ENCODE measurements at regions not wholly inside any gene's neighbourhood (a gene's known extent, or its start where the extent isn't known, plus 50 kb on each side); places are given as distances from the start of the nearest gene placed in this dataset.
"Not testable (repeated sequence)": the region's sequence is repeated elsewhere in the genome, so short reads cannot be mapped to it uniquely, and the experiment has no call there.

DNA sequence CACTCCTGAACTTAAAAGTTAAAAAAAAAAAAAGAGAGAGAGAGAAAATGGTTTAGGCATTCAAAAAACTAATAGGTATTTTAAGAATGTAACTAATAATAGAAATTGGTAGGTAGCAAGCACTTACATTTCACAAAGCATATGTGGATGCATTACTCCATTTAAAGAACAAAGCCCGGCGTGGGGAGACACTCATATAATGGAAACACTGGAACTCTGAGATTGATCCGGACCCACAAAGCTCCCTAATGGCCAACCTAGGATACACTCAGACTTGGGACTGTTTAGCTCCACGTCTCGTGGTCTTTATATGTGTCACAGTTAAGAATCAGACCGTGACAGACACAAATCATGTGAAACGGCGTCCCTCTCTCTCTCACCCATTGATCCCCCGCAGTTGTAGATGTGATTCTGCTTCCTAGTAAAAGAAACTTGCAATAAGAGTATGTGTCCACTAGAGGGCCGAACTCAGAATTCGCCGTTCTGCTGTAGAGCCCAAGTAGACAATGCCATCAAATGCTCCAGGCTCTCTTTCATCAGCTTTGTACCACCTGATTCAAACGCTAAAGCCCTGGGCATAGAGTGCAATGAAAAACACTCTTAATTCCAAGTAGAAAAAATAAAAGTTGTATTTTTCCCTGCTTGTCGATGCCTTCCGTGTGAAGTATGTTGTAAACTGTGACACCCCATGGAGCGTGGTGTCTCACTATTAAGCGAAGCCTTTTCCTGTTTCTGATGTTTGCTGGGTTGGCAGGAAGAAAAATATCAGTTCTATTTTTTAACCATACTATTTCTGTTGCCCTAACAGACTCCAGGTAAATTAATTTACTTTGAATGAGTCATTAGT is 429.0 kb upstream of the MTPN start:
- Mint-ChIP-seq H3K4me3 (no peak overlapping the region), H3K27me3 (no peaks in the 10 kb centered on the region), H3K4me1 (peaks cover 1% of the 10 kb centered on the region), H3K36me3 (ENCODE audit: low read depth) (no peaks in the 10 kb centered on the region), H3K9me3 (no peaks in the 10 kb centered on the region), H3K27ac (no peak overlapping the region)
- DNase-seq, result peak; percentile 18
- ChIA-PET CTCF (no interaction called here), POLR2A (no interaction called here)

DNA sequence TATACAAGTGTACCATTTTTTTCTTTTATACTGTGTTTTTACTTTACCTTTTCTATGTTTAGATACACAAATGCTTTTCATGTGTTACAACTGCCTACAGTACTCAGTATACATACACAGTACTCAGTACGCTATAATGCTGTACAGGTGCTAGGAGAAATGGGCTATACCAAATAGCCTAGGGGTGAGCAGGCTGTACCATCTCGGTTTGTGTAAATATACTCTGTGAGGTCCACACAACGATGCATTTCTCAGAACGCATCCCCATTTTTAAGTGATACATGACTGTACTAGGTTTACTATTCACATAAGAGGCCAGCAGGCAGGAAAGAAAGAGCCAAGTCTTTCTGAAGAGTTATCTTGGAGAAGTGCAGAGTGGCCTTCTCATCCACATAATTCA is 426.4 kb upstream of the MTPN start:
- H3K4me3 Mint-ChIP-seq, result no peak overlapping the region
- no peak for DNase-seq
- H3K27me3 Mint-ChIP-seq, result no peaks in the 10 kb centered on the region
- no peaks in the 10 kb centered on the region for H3K9me3 Mint-ChIP-seq
- H3K36me3 Mint-ChIP-seq (ENCODE audit: low read depth), result no peaks in the 10 kb centered on the region
- no peak overlapping the region for H3K27ac Mint-ChIP-seq
- ChIA-PET CTCF (no interaction called here), POLR2A (no interaction called here)
- peaks cover 1% of the 10 kb centered on the region for H3K4me1 Mint-ChIP-seq

DNA sequence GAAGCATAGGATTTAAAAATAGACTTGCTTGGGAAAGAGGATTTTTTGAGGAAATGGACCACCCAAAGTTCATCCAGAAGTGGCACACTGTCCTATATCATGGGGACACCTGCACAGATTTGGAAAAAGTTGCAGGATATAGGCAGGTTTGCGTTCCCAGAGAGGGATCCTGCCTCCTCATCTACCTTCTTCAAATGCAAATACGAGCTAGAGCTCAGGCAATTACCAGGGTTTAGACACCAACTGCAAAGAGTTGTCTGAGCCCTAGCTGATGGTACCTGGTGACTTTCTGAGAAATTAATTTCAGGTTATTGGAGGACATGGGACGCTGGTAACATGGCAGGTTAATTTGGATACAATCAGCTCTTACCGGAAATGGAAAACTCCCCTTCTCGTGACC is 423.7 kb upstream of the MTPN start:
- ChIA-PET CTCF (no interaction called here), POLR2A (no interaction called here)
- DNase-seq, result no peak
- Mint-ChIP-seq H3K27me3 (no peaks in the 10 kb centered on the region), H3K9me3 (no peaks in the 10 kb centered on the region), H3K36me3 (ENCODE audit: low read depth) (no peaks in the 10 kb centered on the region), H3K4me3 (no peak overlapping the region), H3K4me1 (no peaks in the 10 kb centered on the region), H3K27ac (no peak overlapping the region)

DNA sequence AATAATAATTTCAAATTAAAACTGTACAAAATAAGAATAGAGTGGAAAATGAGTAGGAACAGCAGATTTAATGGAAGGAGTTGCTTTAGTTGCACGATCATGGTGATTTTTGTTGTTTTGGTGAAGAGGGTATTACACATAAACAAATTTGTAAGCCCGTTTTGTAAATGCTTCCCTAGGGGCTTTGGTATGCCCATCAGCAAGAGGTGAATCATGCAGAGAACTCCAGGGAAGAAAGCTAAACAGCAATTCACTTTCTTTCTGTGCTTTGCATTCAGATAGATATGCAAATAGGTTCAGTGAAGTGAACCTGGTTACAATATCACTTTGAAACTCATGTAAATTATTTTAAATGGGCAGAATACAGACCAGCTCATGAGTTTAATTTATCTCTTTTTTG is 422.2 kb upstream of the MTPN start:
- ChIA-PET CTCF (no interaction called here), POLR2A (no interaction called here)
- H3K9me3 Mint-ChIP-seq, result no peaks in the 10 kb centered on the region
- no peaks in the 10 kb centered on the region for H3K36me3 Mint-ChIP-seq (ENCODE audit: low read depth)
- H3K27me3 Mint-ChIP-seq, result no peaks in the 10 kb centered on the region
- no peaks in the 10 kb centered on the region for H3K4me1 Mint-ChIP-seq
- H3K4me3 Mint-ChIP-seq, result no peak overlapping the region
- H3K27ac Mint-ChIP-seq, result no peak overlapping the region
- no peak for DNase-seq

DNA sequence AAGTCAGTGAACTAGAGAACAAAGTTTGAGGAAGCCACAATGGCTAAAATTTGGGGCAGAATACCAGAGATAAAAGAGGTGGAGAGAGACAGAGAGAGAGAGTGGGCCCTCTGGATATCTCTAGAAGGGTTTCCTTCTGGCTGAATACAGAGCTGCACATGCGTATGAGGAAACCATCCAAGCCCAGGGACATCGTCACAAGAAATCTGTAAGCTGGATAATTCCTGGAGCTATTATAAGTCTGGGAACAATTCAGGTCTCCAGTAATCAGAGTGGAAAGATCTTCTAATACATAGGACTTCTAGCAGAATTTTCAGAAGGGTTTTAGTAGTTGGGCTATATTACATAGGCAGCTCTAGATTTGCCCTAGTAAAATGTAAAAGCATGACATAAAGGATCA is 415.7 kb upstream of the MTPN start:
- Mint-ChIP-seq H3K27me3 (no peaks in the 10 kb centered on the region), H3K9me3 (no peaks in the 10 kb centered on the region), H3K36me3 (ENCODE audit: low read depth) (no peaks in the 10 kb centered on the region), H3K4me3 (no peak overlapping the region), H3K27ac (no peak overlapping the region), H3K4me1 (no peaks in the 10 kb centered on the region)
- ChIA-PET POLR2A (no interaction called here), CTCF (no interaction called here)
- DNase-seq, result no peak

DNA sequence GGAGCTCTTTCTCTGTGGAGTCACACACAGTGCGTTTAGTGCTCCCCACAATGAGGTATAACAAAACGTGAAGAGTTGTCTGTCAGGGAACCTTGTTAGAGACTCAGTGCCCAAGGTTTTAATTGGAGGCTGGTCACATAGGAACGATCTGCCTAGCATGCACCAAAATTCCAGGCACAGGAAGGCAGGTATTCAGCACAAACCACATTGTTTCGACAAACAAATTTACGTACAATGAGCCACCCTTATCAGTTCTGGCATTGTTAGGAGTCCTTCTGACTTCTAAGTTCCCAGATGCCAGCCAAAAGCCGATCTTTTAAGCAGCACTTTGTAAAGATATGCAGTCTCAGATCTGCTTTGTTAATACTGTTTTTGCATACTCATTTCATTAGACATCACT is 414.2 kb upstream of the MTPN start:
- no peak overlapping the region for H3K27ac Mint-ChIP-seq
- no peaks in the 10 kb centered on the region for H3K27me3 Mint-ChIP-seq
- no peaks in the 10 kb centered on the region for H3K4me1 Mint-ChIP-seq
- no peaks in the 10 kb centered on the region for H3K9me3 Mint-ChIP-seq
- H3K4me3 Mint-ChIP-seq, result no peak overlapping the region
- POLR2A ChIA-PET, result no interaction called here
- no peaks in the 10 kb centered on the region for H3K36me3 Mint-ChIP-seq (ENCODE audit: low read depth)
- CTCF ChIA-PET, result no interaction called here
- no peak for DNase-seq

DNA sequence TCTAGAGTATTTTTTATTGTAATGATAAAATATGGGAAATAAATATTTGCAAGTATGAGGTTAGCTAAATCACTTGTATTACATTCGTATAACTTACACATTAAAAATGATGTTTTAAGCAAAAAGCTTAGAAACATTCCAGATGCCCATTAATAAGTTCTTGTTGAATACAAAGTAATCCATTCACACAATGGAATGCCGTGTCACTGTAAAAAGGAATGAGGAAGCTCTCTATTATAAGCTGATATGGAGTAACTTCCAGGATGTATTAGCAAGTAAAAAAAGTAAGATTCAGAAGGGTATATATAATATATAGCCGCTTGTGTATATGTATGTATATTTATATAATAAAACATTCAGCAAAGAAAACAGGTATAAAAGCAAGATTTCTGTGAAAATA is 412.8 kb upstream of the MTPN start:
- Mint-ChIP-seq H3K9me3 (no peaks in the 10 kb centered on the region), H3K4me3 (no peak overlapping the region), H3K36me3 (ENCODE audit: low read depth) (no peaks in the 10 kb centered on the region), H3K27ac (no peak overlapping the region), H3K4me1 (no peaks in the 10 kb centered on the region), H3K27me3 (no peaks in the 10 kb centered on the region)
- ChIA-PET CTCF (no interaction called here), POLR2A (no interaction called here)
- no peak for DNase-seq

DNA sequence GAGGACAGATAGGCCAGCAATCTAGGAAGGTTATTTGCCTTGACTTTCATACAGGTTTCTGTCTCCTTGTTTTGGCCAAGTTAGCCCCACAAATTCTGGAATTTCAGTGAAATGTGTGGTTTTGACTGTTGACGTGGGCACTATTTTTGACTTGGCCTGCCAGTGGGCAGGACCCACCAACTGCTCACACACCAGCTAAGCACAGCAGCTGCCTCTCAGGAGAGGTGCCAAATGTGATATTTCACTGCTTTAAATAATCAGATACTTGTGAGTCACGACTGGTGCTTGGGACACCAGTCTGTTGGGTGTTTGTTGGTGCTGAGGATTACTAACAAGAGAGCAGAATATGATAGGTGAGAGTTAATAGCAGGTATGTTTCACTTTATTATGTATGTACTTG is 409.7 kb upstream of the MTPN start:
- ChIA-PET POLR2A (no interaction called here), CTCF (no interaction called here)
- H3K4me1 Mint-ChIP-seq, result no peaks in the 10 kb centered on the region
- H3K27me3 Mint-ChIP-seq, result no peaks in the 10 kb centered on the region
- H3K4me3 Mint-ChIP-seq, result no peak overlapping the region
- no peak for DNase-seq
- H3K9me3 Mint-ChIP-seq, result no peaks in the 10 kb centered on the region
- H3K27ac Mint-ChIP-seq, result no peak overlapping the region
- H3K36me3 Mint-ChIP-seq (ENCODE audit: low read depth), result no peaks in the 10 kb centered on the region

DNA sequence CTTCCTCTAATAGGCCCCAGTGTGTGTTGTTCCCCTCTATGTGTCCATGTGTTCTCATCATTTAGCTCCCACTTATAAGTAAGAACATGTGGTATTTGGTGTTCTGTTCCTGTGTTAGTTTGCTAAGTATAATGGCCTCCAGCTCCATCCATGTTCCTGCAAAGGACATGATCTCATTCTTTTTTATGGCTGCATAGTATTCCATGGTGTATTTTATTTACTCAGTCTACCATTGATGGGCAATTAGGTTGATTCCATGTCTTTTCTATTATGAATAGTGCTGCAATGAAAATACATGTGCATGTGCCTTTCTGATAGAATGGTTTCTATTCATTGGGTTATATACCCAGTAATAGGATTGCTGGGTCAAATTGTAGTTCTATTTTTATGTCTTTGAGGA is 394.2 kb upstream of the MTPN start:
- H3K27me3 Mint-ChIP-seq; H3K27ac Mint-ChIP-seq; H3K36me3 Mint-ChIP-seq (ENCODE audit: low read depth); DNase-seq; H3K9me3 Mint-ChIP-seq; H3K4me1 Mint-ChIP-seq; H3K4me3 Mint-ChIP-seq; CTCF ChIA-PET; POLR2A ChIA-PET: not testable (repeated sequence)

DNA sequence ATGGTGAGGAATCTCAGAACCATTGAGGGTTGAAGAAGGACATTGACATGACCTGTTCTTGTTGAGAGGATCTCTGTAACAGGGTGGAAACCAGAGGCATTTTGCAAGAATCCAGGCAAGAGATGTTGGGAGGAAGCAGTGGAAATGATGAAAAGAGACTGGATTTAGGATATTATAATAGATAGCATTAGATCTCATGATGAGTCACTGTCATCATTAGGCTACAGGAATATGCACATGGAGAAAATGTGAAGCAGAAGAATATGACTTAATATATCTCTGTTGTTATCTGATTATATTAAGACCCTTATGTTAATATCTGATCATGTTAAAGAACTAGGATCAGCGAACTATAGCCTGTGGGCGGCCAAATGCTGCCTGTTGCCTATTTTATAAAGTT is 393.0 kb upstream of the MTPN start:
- no peaks in the 10 kb centered on the region for H3K27me3 Mint-ChIP-seq
- DNase-seq, result no peak
- H3K36me3 Mint-ChIP-seq (ENCODE audit: low read depth), result no peaks in the 10 kb centered on the region
- no peaks in the 10 kb centered on the region for H3K9me3 Mint-ChIP-seq
- H3K27ac Mint-ChIP-seq, result no peak overlapping the region
- no peaks in the 10 kb centered on the region for H3K4me1 Mint-ChIP-seq
- POLR2A ChIA-PET, result no interaction called here
- H3K4me3 Mint-ChIP-seq, result no peak overlapping the region
- CTCF ChIA-PET, result no interaction called here

DNA sequence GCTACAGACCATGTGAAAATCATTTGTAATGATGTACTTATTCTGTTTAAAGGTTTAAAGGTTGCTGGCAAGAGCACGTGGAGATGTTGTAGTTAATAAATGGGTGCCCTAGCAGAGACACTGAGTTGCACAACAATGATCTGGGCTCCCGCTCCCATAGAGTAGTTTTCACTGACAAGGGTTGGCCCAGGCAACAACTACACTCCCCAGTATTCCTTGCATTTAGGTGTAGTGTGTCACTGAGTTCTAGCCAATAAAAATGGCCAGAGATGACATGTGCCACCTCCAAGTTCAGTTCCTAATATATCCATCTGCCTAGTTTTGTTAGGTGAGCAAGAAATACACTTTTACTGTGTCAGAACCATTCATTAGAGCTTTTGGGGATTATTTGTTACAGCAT is 392.1 kb upstream of the MTPN start:
- ChIA-PET CTCF (no interaction called here), POLR2A (no interaction called here)
- Mint-ChIP-seq H3K27me3 (no peaks in the 10 kb centered on the region), H3K9me3 (no peaks in the 10 kb centered on the region), H3K27ac (no peak overlapping the region), H3K4me1 (no peaks in the 10 kb centered on the region), H3K36me3 (ENCODE audit: low read depth) (no peaks in the 10 kb centered on the region), H3K4me3 (no peak overlapping the region)
- DNase-seq, result no peak

DNA sequence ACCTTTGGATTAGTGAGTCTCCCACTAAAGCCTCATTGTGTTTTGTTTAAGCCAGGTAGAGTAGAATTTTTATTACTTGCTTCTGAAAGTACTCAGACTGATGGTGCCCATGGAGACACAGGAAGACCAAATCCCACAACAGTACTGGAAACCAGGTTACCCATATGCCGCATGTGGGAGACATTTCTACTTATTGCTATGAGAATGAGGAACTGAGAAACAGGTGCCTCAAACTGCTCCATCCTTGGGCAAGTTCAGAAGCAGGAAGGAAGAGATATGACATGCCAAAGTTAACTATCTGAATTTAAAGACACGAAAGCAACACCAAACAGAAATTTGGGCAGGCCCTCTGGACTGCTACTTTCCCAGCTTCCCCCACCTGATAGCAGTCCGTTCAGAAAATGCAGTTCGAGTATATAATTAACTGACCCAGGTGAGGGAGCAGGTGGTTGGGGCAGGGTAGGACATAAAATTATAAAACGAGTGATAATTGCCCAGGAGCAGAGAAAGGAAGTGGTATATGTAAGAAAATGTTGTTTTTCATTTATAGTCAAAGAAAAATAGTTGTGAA is 382.3 kb upstream of the MTPN start:
- H3K9me3 Mint-ChIP-seq, result peaks cover 3% of the 10 kb centered on the region
- H3K4me1 Mint-ChIP-seq, result no peaks in the 10 kb centered on the region
- ChIA-PET CTCF (no interaction called here), POLR2A (no interaction called here)
- no peaks in the 10 kb centered on the region for H3K27me3 Mint-ChIP-seq
- no peaks in the 10 kb centered on the region for H3K36me3 Mint-ChIP-seq (ENCODE audit: low read depth)
- no peak overlapping the region for H3K4me3 Mint-ChIP-seq
- no peak overlapping the region for H3K27ac Mint-ChIP-seq
- no peak for DNase-seq

DNA sequence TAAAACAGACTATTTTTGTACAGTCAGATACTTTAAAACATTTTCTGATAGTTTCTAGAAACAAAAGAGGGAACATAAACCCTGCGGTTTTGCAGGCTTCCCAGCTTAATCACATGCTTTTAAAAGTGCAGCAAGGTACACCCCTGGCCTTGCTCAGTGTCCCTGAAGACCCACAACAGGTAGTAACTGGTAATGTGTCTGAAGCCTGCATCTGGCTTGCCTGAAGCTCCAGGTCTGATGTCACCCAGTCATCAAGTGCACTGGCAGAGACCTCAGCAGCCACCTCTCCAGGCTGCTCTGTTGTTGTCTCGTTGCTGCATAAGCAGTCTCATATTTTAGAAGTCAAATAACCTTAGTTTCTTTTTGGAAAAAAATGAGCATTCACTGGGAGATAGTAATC is 376.1 kb upstream of the MTPN start:
- Mint-ChIP-seq H3K36me3 (ENCODE audit: low read depth) (no peaks in the 10 kb centered on the region), H3K27ac (no peak overlapping the region), H3K4me3 (no peak overlapping the region), H3K27me3 (no peaks in the 10 kb centered on the region), H3K4me1 (no peaks in the 10 kb centered on the region), H3K9me3 (no peaks in the 10 kb centered on the region)
- no peak for DNase-seq
- ChIA-PET CTCF (no interaction called here), POLR2A (no interaction called here)

DNA sequence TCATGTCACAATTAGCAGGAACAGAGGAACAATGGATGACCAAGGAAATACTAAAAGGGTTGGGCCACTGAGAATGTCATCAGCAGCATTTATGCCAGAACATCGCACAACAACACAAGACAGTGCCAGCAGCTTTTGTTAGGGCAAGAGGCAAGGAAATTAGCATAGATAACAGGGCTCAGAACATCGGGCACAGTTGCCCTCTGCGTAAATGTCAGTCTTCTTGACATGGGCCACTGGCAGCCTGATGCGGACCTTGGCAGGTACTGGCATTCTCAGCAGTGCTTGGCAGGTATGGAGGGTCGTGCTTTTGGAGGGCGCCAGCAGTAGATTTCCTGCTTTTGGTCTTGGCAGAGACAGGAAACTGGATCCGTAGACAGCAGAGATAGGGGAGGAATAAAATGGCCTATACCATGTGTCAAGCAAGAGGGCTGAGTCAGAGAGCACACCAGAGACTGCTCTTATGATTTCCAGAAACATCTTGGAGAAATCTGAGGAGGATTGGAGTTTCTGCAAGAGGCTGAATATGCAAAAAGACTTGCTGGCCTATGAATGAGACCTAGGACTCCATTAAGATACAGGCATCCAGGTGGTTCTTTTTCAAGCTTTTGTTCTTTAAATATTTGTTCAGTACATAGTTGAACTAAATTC is 371.5 kb upstream of the MTPN start:
- Mint-ChIP-seq H3K27ac (no peak overlapping the region), H3K4me1 (no peaks in the 10 kb centered on the region), H3K4me3 (no peak overlapping the region), H3K27me3 (no peaks in the 10 kb centered on the region), H3K9me3 (no peaks in the 10 kb centered on the region), H3K36me3 (ENCODE audit: low read depth) (no peaks in the 10 kb centered on the region)
- ChIA-PET CTCF (no interaction called here), POLR2A (no interaction called here)
- no peak for DNase-seq

All from activated CD4-positive, alpha-beta memory T cell treated with anti-CD3 and anti-CD28 coated beads, Interleukin-2, amount 10 ng/mL, durations not matched to agents 7 days and 5 days (primary cell).